ENCODE measurements at regions not wholly inside any gene's neighbourhood (a gene's known extent, or its start where the extent isn't known, plus 50 kb on each side); places are given as distances from the start of the nearest gene placed in this dataset.

GRCh38 chr17:77892469-77893143 is 65.9 kb upstream of the TNRC6C start:
- no peak for DNase-seq

- DNase-seq = no peak
These were observed 65.1 kb upstream of the TNRC6C start for GRCh38 chr17:77893144-77894044.

DNA sequence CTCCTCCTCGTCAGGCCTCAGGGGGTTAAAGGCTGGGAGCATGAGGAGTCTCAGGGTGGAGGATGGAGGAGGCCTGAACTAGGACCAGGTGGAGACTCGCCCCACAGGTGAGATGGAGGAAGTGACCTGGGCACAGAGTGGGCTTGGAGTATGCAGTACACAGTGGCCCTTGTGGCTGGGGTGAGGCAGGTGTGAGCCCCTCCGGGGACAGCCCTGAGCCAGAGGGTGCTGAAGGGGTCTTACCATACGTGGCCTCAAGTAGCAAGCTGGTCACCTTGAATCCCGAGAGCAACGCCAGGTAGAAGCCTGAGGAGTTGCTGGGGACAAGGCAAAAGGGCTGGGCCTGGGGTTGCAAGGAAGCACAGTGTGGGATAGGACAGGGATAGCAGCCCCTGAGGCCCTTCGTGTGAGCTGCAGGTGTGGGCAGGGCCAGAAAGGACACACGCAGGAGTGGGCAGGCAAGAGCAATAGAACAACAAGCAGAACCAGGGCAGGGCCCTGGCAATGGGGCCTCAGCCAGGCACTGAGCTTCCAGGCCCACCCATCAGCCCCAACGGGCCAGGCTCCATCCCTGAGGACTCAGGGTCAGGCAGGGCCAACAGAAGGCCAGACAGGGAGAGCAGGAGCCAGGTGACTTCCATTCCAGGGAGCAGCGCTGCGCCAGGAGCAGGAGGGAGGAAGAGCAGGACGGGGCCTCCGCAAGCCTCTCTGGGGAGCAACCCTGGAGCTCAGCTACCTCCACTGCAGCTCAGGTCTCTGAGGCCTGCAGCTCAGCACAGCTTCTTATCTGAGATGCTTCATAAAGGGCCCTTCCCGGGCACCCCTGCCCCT is 64.2 kb upstream of the TNRC6C start:
- DNase-seq = no peak

- DNase-seq = no peak
These were observed 60.7 kb upstream of the TNRC6C start for GRCh38 chr17:77897741-77898301.

GRCh38 chr17:77898521-77899434 is 59.7 kb upstream of the TNRC6C start:
- no peak for DNase-seq

- no peak for DNase-seq
These were observed 59.0 kb upstream of the TNRC6C start for GRCh38 chr17:77899498-77899897.

DNA sequence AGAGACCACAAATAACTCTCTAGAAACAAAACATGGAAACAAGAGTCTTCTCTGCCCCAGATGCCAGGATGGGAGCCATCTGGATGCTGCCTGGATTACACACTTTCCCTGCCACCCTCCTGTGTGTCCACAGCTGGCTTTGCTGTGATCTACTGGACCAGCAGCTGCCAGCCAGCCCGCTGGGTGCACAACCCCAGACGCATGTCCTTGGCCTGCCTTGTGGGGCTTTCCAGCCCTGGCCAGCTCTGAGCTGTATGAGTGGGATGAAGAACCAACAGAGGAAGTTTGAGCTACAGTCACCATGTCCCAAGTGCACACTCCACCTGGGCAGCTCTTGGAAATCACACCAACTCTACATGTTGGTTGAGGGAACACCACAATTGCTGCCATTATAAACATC is 57.0 kb upstream of the TNRC6C start:
- DNase-seq = no peak

- no peak for DNase-seq
These were observed 53.2 kb upstream of the TNRC6C start for GRCh38 chr17:77905266-77905665.

- no peak for DNase-seq
These were observed 52.7 kb upstream of the TNRC6C start for GRCh38 chr17:77905766-77906165.

- DNase-seq = no peak
These were observed 52.1 kb upstream of the TNRC6C start for GRCh38 chr17:77906377-77906871.

DNA sequence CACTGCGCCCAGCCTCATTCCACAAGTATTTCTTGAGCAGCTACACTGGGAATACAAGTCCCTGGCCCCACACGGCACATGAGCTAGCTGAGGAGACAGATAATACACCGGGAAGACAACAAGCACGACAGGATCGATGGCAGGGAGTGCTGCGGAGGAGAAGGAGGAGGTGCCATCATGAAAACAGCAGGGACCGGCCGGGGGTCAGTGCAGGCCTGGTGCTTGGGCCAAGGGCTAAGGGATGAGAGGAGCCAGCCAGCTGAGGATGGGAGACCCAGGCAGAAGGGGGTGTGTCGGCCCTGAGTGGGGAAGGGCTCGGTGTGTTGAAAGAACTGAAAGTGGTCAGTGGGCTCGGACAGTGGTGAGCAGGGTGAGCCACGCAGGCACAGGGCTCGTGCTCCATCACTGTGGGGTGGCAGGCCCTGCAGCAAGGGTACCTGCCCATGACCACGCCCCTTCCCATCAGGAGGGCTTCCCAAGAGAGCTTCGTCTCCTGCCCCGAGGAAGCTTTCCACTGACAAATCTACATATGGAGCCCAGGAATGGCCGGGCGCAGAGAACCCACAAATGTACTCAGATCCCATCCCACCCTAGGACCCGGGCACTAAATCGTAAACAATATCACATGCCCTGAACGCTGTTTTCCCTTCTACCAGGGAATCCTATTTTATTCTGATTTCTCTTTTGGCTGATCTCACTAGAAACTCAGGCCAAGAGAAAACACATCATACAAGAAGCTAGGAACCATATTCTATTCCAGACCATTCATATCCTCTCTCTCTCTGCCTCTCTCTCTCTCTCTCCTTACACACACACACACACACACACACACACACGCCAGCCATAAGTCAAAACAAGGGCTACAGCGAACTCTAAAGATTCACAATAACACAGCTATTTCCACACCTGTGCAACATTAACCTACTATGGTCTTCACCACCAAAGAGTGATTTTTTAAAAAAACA is 50.7 kb upstream of the TNRC6C start:
- no peak for DNase-seq

DNA sequence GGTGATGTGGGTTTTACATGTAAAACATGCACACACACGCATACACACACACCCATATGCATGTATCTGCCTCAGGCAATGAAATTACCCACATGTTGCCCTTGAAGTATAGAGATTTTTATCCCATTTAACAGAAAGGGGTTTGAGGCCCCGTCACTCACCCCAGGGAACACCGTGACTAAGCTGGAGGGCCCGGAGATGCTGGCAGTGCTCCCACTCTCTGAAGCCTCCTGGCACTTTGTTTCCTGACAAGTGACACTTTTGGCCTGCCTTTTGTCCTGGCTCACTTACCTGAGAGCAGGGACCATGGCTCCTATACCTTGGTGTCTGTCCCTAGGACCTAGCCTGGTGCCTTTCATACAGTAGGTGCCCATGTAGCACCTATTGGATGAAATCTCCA is 50.0 kb upstream of the TNRC6C start:
- no peak for DNase-seq
